Loucy (cell line): ENCODE measurements at regions not wholly inside any gene's neighbourhood (a gene's known extent, or its start where the extent isn't known, plus 50 kb on each side); places are given as distances from the start of the nearest gene placed in this dataset.

Experiments
- EZH2phosphoT487 ChIP-seq: fragments of 200-600 bp; IDR thresholded peaks from 2 replicates; pipeline ENCODE4 v1.6.1; 2018; ENCODE audit warnings: antibody characterized with exemption, mild to moderate bottlenecking, moderate library complexity, borderline replicate concordance
- TF ChIP-seq, protein P1 (sequence below): fragments of 200-600 bp; sonication (generic); conservative IDR thresholded peaks from 2 replicates; pipeline ENCODE4 v1.5.1; 2014; ENCODE audit warnings: mild to moderate bottlenecking, antibody characterized with exemption, low read length

- TF ChIP-seq, protein P1, sequence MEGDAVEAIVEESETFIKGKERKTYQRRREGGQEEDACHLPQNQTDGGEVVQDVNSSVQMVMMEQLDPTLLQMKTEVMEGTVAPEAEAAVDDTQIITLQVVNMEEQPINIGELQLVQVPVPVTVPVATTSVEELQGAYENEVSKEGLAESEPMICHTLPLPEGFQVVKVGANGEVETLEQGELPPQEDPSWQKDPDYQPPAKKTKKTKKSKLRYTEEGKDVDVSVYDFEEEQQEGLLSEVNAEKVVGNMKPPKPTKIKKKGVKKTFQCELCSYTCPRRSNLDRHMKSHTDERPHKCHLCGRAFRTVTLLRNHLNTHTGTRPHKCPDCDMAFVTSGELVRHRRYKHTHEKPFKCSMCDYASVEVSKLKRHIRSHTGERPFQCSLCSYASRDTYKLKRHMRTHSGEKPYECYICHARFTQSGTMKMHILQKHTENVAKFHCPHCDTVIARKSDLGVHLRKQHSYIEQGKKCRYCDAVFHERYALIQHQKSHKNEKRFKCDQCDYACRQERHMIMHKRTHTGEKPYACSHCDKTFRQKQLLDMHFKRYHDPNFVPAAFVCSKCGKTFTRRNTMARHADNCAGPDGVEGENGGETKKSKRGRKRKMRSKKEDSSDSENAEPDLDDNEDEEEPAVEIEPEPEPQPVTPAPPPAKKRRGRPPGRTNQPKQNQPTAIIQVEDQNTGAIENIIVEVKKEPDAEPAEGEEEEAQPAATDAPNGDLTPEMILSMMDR, result no peak
- TF ChIP-seq EZH2phosphoT487, result no peak
Measured at GRCh38 chr6:148616841-148617240, 130.0 kb upstream of the UST start.
